ENCODE measurements at regions not wholly inside any gene's neighbourhood (a gene's known extent, or its start where the extent isn't known, plus 50 kb on each side); places are given as distances from the start of the nearest gene placed in this dataset.

DNA sequence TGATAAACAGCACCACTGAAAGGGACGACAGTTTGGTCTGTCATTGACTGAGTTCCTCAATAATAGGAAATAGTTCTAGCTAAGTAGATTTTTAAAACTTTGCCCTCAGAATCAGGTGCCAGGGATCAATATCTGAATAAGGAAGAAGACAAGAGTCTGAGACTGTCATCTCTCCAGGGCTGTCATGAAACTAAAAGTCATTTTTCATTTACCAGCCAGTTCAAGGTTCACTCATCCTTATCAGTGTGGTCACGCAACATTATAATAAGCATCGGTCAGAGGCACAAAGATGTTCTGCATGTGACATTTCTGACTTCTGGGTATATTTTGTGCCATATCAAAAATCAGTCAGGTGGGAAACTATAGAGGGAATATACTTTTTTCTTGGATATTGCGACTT lies 52.5 kb upstream of the E2F3 start:
- TF ChIP-seq, protein P1, sequence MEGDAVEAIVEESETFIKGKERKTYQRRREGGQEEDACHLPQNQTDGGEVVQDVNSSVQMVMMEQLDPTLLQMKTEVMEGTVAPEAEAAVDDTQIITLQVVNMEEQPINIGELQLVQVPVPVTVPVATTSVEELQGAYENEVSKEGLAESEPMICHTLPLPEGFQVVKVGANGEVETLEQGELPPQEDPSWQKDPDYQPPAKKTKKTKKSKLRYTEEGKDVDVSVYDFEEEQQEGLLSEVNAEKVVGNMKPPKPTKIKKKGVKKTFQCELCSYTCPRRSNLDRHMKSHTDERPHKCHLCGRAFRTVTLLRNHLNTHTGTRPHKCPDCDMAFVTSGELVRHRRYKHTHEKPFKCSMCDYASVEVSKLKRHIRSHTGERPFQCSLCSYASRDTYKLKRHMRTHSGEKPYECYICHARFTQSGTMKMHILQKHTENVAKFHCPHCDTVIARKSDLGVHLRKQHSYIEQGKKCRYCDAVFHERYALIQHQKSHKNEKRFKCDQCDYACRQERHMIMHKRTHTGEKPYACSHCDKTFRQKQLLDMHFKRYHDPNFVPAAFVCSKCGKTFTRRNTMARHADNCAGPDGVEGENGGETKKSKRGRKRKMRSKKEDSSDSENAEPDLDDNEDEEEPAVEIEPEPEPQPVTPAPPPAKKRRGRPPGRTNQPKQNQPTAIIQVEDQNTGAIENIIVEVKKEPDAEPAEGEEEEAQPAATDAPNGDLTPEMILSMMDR (IDR thresholded peaks at IDR 0.05): no peak
- TF ChIP-seq MAFK (IDR thresholded peaks at IDR 0.05; ENCODE audit: partially characterized antibody): no peak
- TF ChIP-seq FOXS1 (CRISPR knock-in tag; IDR thresholded peaks at IDR 0.05): no peak
- no peak for TF ChIP-seq POLR2AphosphoS2 (conservative IDR thresholded peaks at IDR 0.05; ENCODE audit: low read length)
- no peak for TF ChIP-seq CHD2 (IDR thresholded peaks at IDR 0.05; ENCODE audit: low read length, partially characterized antibody)
- no peak for TF ChIP-seq POLR2A (IDR thresholded peaks at IDR 0.05; ENCODE audit: low read length)
- TF ChIP-seq RNF2 (IDR thresholded peaks at IDR 0.05; ENCODE audit: borderline replicate concordance, low read depth): no peak
- no peak for TF ChIP-seq KDM1A (IDR thresholded peaks at IDR 0.05; ENCODE audit: low read depth)
- TF ChIP-seq, protein P2, sequence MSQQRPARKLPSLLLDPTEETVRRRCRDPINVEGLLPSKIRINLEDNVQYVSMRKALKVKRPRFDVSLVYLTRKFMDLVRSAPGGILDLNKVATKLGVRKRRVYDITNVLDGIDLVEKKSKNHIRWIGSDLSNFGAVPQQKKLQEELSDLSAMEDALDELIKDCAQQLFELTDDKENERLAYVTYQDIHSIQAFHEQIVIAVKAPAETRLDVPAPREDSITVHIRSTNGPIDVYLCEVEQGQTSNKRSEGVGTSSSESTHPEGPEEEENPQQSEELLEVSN (IDR thresholded peaks at IDR 0.05; ENCODE audit: borderline replicate concordance, low read depth): no peak
- TF ChIP-seq ZFP36 (IDR thresholded peaks at IDR 0.05; ENCODE audit: borderline replicate concordance, partially characterized antibody): no peak

Measured in A549 (cell line).